NCI-H526 (cell line): ENCODE measurements at regions not wholly inside any gene's neighbourhood (a gene's known extent, or its start where the extent isn't known, plus 50 kb on each side); places are given as distances from the start of the nearest gene placed in this dataset.
"Not testable (repeated sequence)": the region's sequence is repeated elsewhere in the genome, so short reads cannot be mapped to it uniquely, and the experiment has no call there.

Experiments used
- DNase-seq, 2 experiments: peaks; one replicate each; lab custom pipeline; 2025; lab: John Stamatoyannopoulos, UW

DNA sequence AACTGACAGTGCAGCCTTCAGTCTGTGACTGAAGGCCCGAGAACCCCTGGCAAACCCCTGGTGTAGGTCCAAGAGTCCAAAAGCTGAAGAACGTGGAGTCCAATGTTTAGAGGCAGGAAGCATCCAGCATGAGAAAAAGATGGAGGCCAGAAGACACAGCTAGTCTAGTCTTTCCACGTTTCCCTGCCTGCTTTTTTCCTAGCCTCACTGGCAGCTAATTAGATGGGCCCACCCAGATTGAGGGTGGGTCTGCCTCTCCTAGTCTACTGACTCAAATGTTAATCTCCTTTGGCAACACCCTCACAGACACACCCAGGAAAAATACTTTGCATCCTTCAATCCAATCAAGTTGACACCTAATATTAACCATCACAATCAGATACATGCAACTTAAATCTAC, 87.8 kb downstream of the TENT5D start:
- DNase-seq: not testable (repeated sequence)

GRCh38 chrX:80511969-80512760, 91.9 kb downstream of the TENT5D start:
- DNase-seq: no peak

GRCh38 chrX:80512924-80513323, 92.7 kb downstream of the TENT5D start:
- DNase-seq: no peak

- peak; percentile 34 to 71 for DNase-seq
Observed at GRCh38 chrX:80513625-80514024, 93.4 kb downstream of the TENT5D start.

DNA sequence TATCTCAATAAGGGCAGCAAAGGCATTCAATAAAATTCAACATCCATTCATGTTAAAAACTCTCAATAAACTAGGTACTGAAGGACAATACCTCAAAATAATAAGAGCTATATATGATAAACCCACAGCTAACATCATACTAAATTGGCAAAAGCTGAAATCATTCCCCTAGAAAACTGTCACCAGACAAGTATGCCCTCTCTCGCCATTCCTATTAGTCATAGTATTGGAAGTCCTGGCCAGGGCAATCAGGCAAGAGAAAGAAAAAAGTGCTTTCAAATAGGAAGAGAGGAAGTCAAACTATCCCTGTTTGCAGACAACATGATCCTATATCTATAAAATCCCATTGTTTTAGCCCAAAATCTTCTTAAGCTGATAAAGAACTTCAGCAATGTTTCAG, 116.8 kb downstream of the TENT5D start:
- no peak for DNase-seq

DNA sequence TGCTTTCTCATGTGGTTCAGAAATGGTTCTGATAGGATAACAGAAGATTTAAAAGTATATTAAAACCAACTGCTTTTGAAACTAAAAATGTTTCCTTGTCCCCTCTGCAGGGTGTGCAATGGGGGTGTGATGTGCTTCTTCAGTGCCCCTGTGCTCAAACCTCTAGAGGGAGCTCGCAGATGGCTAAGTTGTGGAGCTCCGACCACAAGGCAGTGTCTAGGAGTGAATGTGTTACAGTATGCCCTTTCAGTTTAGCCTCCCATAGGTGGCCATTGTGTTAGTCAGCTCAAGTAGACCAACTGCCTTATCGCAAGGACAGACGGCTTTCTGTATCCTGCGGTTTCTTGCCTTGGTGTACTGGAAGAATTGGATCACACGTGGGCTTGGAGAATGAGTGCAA, 130.5 kb downstream of the TENT5D start:
- DNase-seq: peak; percentile 6 to 31

GRCh38 chrX:80556148-80556547, 135.9 kb downstream of the TENT5D start:
- no peak for DNase-seq

GRCh38 chrX:80572636-80573035, 152.4 kb downstream of the TENT5D start:
- no peak for DNase-seq

DNA sequence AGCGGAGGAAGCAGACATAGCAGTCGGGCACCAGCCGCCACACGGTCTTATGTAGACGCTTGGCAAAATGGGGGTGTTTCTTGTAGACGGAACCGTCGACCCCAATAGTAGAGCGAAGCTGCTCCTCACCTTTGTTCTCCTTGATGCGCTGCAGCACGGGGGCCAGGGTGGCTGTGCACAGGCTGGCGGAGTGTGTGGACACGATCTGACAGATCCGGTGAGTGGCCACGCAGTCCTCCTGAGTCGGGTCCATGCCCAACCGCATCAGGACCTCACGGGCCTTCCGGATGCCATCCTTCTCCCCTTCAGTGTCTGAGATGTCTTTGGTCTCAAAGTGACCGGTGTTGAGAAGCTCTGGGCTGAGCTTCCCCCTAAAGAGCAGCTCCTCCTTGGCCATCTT, 153.0 kb downstream of the TENT5D start:
- DNase-seq: no peak

GRCh38 chrX:80574486-80575086, 154.3 kb downstream of the TENT5D start:
- not testable (repeated sequence) for DNase-seq

DNA sequence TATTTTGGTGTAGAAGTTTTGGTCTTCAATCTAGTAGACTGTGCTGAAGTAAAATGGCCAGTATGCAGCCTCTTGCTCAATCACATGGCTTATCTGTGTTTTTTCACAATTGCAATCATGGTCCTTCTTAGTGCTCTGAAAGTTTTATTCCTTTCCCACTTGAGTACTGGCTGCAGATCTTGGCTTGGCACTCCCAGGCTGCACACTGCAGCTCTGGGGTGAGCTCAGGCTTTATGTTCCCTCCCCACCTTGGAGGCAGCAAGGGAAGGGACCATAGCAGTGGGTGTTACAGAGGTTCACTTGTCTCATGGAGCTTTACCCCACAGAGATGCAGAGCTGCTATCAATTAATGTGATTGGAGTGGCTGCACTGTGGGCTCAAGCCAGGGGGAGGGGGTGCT, 156.0 kb downstream of the TENT5D start:
- DNase-seq: no peak

GRCh38 chrX:80576806-80577533, 156.7 kb downstream of the TENT5D start:
- no peak for DNase-seq

GRCh38 chrX:80578517-80579105, 158.4 kb downstream of the TENT5D start:
- peak in 1 of 2 experiments; percentile 30 for DNase-seq

- DNase-seq: not testable (repeated sequence)
Observed at GRCh38 chrX:80590992-80591391, 170.7 kb downstream of the TENT5D start.

DNA sequence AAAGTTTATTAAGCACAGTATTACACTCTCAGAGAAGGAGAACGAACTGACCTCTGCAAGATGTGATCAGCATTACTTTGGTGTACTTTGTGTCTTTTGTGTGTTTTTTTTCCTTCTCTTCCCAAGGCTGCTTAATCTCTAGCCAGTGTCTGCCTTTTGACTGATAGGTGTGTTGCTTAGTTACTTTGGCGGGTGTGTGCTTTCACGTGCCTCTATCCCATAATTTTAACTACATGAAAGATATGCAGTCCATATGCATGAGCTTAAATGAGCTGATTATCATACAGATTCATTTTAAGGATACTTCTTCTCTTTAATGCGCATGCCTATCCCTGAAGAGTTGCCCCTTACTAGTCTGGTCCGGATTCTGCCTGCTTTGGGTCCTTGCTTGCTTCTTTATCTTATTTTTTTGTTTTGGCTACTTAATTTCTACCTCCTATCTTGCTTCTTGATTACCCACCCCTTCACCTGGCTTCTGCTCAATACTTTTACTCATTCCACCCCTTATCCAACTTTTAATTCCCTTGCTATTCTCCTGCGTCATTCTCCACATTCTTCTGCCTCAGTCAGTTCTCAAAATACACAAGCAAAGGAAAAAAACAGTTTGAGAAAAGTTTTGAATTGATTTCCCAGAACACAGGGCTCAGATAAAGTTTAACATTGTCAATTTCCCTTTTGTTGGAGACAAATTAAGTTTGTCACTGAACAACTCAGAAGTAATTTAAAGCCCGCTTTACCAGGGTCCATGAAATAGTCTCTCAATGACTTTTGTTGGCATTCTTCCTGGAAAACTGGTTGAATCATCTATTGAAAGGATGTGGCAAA, 182.0 kb downstream of the TENT5D start:
- no peak for DNase-seq
